ENCODE measurements at regions not wholly inside any gene's neighbourhood (a gene's known extent, or its start where the extent isn't known, plus 50 kb on each side); places are given as distances from the start of the nearest gene placed in this dataset.

DNA sequence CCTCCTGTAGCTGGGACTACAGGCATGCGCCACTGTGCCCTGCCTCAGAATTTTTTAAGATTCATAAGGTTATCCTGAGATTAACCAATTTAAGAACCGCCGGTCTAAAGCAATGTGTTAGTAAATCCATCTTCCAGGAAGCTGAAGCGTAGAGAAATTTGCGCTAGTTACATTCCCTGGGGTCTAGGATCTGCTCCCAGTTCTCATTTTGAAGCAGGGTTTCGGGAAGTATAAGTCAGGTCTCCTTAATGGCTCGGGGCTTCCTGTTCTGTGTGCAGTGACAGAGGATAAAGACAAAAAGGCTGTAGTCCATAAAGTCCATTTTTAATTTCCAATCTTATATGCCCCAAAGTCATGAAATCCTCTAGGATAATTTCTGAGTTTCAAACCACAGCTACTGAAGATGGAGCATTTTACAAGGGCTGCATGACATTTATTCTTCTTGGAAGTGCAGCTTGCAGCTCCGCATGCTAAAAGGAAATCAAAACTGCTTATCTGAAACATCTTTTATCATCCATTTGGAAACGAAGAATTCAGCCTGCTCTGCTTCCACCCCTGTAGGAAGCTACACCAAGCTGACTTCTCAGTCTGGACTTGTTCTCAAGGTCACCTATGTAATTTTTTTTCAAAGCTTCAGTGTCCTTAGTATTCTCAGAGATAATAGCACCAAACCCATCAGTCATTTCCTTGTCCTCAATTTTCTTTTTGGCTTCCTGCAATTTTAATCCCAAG lies 326.1 kb downstream of the PRL start:
- Mint-ChIP-seq H3K4me1 (ENCODE audit: low read depth) (no peaks in the 10 kb centered on the region), H3K4me3 (no peak overlapping the region), H3K36me3 (no peaks in the 10 kb centered on the region), H3K27me3 (no peaks in the 10 kb centered on the region), H3K27ac (no peak overlapping the region), H3K9me3 (ENCODE audit: low read depth) (no peaks in the 10 kb centered on the region)

DNA sequence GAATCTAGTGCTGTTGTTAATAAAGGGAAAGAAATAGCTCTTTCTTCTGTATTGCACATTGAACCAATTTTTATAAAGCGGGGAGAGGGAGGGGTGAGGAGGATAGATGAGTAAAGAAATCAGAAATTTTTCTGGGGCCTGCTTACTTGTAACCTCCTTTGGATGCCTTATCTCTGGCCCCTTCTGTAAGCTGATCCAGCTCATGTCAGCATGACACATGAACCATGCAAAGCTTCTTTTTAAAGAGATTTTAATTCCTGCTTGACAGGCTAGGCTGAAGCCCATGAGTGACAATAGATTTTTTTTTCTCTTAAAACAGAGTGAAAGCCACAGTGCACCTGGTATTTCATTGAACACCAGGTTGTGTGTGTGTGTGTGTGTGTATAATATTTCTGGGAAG lies 325.3 kb downstream of the PRL start:
- Mint-ChIP-seq H3K27me3 (no peaks in the 10 kb centered on the region), H3K36me3 (no peaks in the 10 kb centered on the region), H3K4me3 (no peak overlapping the region), H3K9me3 (ENCODE audit: low read depth) (no peaks in the 10 kb centered on the region), H3K4me1 (ENCODE audit: low read depth) (no peaks in the 10 kb centered on the region), H3K27ac (no peak overlapping the region)

DNA sequence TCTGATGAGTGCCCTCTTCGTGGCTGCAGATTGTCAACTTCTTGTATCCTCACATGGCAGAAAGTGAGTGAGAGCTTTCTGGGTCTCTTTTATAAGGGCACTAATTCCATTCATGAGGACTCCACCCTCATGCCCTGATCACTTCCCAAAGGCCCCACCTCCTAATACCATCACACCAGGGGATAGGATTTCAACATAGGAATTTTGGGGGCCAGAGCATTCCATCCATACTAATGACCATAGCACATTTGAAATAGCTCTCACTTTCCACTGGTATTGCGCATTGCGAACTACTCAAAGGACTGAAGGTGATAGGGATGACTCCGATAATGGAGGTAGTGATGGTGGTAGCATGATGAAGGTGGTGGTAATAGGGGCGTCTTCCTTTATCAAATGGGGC lies 324.3 kb downstream of the PRL start:
- H3K4me3 Mint-ChIP-seq, result no peak overlapping the region
- no peaks in the 10 kb centered on the region for H3K9me3 Mint-ChIP-seq (ENCODE audit: low read depth)
- no peak overlapping the region for H3K27ac Mint-ChIP-seq
- H3K4me1 Mint-ChIP-seq (ENCODE audit: low read depth), result no peaks in the 10 kb centered on the region
- no peaks in the 10 kb centered on the region for H3K36me3 Mint-ChIP-seq
- H3K27me3 Mint-ChIP-seq, result no peaks in the 10 kb centered on the region

DNA sequence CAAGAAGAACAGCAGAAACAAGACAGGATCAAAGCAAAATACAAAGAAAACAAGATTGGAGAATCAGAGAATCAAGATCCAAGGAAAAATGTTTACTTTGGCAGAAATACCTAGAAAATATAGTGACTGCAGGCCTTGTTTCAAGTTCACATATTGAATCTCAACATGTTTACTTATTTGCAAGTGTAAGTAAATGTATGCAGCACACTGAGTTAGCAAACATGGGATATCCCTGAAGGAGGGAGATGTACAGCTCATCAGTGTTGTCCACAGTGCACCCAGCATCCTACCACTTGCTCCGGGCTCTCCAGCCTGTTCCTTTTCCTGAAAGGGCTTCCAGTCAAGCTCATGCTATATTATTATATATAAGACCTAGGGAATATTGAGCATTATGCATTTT lies 319.5 kb downstream of the PRL start:
- no peak overlapping the region for H3K4me3 Mint-ChIP-seq
- no peaks in the 10 kb centered on the region for H3K27me3 Mint-ChIP-seq
- no peaks in the 10 kb centered on the region for H3K9me3 Mint-ChIP-seq (ENCODE audit: low read depth)
- no peaks in the 10 kb centered on the region for H3K36me3 Mint-ChIP-seq
- H3K4me1 Mint-ChIP-seq (ENCODE audit: low read depth), result no peaks in the 10 kb centered on the region
- H3K27ac Mint-ChIP-seq, result no peak overlapping the region

DNA sequence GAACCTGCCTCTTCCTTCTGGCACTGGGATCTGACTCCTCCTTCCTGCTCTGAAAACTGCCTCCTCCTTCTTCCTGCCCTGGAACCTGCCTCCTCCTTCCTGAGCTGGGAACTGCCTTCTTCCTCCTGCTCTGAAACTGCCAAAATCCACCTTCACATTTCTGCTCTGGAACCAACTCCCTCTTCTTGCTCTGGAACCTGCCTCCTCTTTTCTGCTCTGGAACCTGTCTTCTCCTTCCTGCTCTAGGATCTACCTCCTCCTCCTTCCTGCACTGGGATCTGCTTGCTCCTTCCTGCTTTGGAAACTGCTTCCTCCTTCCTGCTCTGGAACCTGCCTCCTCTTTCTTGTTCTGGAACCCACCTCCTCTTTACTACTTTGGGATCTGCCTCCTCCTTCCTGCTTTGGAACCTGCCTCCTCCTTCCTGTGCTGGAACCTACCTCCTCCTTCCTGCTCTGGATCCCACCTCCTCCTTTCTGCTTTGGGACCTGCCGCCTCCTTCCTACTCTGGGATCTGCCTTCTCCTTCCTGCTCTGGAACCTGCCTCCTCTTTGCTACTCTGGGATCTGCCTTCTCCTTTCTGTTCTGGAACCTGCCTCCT lies 315.5 kb downstream of the PRL start:
- Mint-ChIP-seq H3K27ac (no peak overlapping the region), H3K4me3 (no peak overlapping the region)

DNA sequence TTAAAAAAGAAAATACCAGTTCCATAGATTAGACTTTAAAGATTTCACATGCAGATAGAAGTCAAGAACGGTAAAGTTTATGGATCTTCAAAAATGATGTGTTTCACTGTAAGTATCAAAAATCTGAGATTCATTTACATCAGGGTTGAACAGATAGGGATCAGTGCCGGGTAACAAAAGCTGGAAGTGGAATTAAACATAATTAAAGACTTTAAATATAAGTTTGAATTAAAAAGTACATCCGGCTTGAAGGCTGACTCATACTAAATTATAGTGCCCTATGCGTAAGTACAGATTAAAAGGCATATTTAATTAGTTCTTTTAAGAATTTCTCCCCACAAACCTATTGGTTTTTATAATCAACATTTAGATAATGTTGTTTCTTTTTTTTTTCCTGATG lies 312.7 kb downstream of the PRL start:
- no peak overlapping the region for H3K27ac Mint-ChIP-seq
- H3K4me1 Mint-ChIP-seq (ENCODE audit: low read depth), result peaks cover 13% of the 10 kb centered on the region
- no peak overlapping the region for H3K4me3 Mint-ChIP-seq
- H3K9me3 Mint-ChIP-seq (ENCODE audit: low read depth), result no peaks in the 10 kb centered on the region
- H3K36me3 Mint-ChIP-seq, result no peaks in the 10 kb centered on the region
- H3K27me3 Mint-ChIP-seq, result no peaks in the 10 kb centered on the region

More for the DNA sequence above, 315.5 kb downstream of the PRL start:
- H3K4me1 Mint-ChIP-seq (ENCODE audit: low read depth), result no peaks in the 10 kb centered on the region
- no peaks in the 10 kb centered on the region for H3K36me3 Mint-ChIP-seq
- no peaks in the 10 kb centered on the region for H3K27me3 Mint-ChIP-seq
- H3K9me3 Mint-ChIP-seq (ENCODE audit: low read depth), result no peaks in the 10 kb centered on the region

DNA sequence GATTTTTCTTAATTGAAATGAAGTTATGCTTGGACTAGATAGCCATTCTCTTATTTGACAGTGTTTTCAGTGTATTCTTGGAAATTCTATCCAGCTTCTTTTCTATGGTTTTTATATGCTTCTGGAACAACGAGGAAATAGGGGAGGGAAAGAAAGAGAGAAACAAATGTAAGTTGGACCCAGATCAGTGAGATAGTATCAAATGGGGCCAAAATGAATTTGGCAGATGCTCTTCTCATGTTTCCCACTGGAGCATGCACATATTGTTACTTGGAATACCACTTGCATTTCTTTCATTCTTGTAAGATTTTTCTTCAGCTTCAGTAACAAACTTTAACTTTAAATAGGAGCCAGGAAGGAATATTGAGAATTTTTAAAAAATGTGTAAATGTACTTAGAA lies 312.3 kb downstream of the PRL start:
- no peak overlapping the region for H3K4me3 Mint-ChIP-seq
- H3K4me1 Mint-ChIP-seq (ENCODE audit: low read depth), result peaks cover 13% of the 10 kb centered on the region
- H3K36me3 Mint-ChIP-seq, result no peaks in the 10 kb centered on the region
- no peaks in the 10 kb centered on the region for H3K9me3 Mint-ChIP-seq (ENCODE audit: low read depth)
- no peak overlapping the region for H3K27ac Mint-ChIP-seq
- no peaks in the 10 kb centered on the region for H3K27me3 Mint-ChIP-seq

DNA sequence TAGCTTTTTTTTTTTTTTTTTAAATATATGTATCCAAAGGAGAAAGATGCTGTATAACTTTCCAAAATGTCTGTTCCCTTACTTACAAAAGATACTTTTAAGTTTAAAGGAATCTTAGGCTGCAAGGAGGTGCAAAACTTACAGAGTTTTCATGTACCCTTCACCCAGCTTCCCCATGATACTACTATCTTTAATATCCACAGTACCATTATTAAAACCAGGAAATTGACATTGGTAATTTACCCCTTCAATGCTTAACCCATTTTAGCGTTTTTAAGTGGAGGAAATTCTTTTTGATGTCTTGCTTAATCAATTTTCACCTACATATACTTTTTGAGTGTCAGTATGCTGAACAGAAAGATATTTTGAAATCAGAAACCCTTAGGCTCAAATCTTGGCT lies 310.9 kb downstream of the PRL start:
- peaks cover 13% of the 10 kb centered on the region for H3K4me1 Mint-ChIP-seq (ENCODE audit: low read depth)
- H3K27ac Mint-ChIP-seq, result no peak overlapping the region
- H3K36me3 Mint-ChIP-seq, result no peaks in the 10 kb centered on the region
- H3K9me3 Mint-ChIP-seq (ENCODE audit: low read depth), result no peaks in the 10 kb centered on the region
- no peaks in the 10 kb centered on the region for H3K27me3 Mint-ChIP-seq
- H3K4me3 Mint-ChIP-seq, result no peak overlapping the region

DNA sequence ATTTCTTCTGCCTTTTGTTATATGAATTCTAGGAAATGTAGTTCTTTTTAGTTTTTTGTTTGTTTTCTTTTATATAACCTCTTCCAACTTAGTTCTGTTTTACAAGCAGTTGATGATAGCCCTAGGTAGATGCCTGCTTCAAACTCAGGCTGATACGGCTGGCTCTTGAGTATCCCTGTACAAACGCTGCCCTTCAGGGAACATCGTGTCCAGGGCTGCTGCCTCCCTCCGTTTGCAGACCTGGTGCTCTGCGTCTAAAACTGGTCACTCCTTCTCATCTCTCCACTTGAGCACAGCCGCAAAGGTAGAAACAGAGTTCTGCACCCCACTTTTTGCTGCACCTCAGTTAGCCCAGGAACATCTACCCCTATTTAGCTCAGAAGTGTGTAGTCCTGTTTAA lies 310.1 kb downstream of the PRL start:
- Mint-ChIP-seq H3K4me1 (ENCODE audit: low read depth) (peaks cover 13% of the 10 kb centered on the region), H3K27me3 (no peaks in the 10 kb centered on the region)

DNA sequence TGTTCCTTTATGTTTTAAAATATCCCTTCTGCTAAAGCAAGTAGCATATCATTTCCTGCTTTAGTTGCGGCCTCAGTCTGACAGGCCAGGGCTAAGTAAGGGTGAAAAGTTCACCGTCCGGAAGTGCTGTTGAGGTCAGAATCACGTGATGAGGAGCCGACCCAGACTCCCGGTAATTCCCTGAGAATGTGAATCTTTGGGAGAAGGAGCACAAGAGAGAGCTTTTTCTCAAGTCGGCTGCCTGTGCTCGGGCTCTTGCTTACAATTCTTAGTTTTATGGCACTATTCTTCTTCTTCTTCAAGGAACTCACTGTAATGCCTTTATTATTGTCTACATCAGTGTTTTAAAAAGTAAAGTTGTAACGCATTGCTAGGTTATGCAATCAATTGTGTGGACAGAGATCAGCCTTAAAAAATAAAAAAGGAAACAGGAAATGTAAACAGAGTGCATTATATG lies 309.3 kb downstream of the PRL start:
- no peak overlapping the region for H3K27ac Mint-ChIP-seq

More for the DNA sequence above, 310.1 kb downstream of the PRL start:
- no peaks in the 10 kb centered on the region for H3K9me3 Mint-ChIP-seq (ENCODE audit: low read depth)
- peak overlapping the region; percentile 19 for H3K27ac Mint-ChIP-seq
- H3K36me3 Mint-ChIP-seq, result no peaks in the 10 kb centered on the region
- no peak overlapping the region for H3K4me3 Mint-ChIP-seq

DNA sequence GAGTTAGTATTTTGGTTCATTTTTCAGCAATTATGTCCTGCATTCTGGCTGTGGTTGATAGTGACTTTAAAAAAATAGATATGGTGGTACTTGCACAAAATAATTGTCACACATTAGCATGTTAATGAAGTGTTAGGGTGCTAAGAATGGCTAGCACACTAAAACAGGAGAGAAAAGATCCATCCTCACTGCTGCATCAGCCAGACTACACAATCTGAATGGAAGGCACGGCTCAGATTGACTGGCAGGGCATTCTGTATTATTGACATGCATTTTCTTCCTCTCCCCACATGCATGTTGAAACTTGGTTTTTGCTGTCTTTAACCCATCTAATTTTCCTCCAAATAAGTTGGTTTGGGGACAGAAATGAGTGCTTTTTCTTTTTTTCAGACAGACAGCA lies 306.3 kb downstream of the PRL start:
- Mint-ChIP-seq H3K9me3 (ENCODE audit: low read depth) (no peaks in the 10 kb centered on the region), H3K4me1 (ENCODE audit: low read depth) (peaks cover 14% of the 10 kb centered on the region), H3K36me3 (no peaks in the 10 kb centered on the region), H3K27ac (no peak overlapping the region), H3K27me3 (no peaks in the 10 kb centered on the region), H3K4me3 (no peak overlapping the region)

More for the DNA sequence above, 309.3 kb downstream of the PRL start:
- peak overlapping the region; percentile 55 for H3K4me3 Mint-ChIP-seq
- H3K9me3 Mint-ChIP-seq (ENCODE audit: low read depth), result no peaks in the 10 kb centered on the region
- no peaks in the 10 kb centered on the region for H3K27me3 Mint-ChIP-seq
- H3K36me3 Mint-ChIP-seq, result no peaks in the 10 kb centered on the region
- peaks cover 14% of the 10 kb centered on the region for H3K4me1 Mint-ChIP-seq (ENCODE audit: low read depth)

DNA sequence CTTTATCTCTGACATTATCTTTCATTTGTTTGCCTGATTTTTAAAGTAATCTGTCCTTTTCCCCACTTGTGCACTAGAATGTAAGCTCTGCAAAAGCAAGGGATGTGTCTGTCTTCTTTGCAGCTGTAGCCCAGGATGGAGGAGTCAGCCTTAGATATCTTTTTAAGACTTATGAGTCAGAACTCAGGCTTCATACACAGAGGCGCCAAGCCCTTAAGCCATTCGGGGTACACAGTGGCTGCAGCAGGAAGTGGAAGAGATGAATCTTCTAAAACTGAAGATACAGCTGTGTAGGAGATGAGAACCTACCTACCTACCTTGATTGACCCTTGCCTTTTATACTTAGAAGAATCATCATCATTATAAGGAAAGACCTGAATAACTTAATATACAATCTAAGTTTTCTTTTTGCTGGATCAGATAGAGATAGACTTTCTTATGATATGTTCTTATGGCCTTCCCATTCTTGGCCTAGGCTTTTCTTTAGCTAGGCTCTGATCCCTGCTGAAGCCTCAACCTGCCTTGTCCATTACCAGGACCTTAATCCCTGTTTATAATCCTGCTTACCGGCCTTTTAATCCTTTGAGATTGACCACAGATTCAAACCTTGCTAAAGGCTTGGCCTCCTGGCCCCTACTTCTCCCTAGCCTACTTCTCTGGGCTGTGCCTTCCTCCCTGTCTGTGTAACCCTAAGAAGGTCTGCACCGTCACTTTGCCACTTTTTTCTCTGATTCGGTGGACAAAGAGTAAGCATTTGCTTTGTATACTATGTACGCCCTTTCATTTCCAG lies 304.5 kb downstream of the PRL start:
- Mint-ChIP-seq H3K36me3 (no peaks in the 10 kb centered on the region), H3K27ac (no peak overlapping the region), H3K4me3 (no peak overlapping the region), H3K27me3 (no peaks in the 10 kb centered on the region), H3K9me3 (ENCODE audit: low read depth) (no peaks in the 10 kb centered on the region), H3K4me1 (ENCODE audit: low read depth) (peaks cover 5% of the 10 kb centered on the region)

DNA sequence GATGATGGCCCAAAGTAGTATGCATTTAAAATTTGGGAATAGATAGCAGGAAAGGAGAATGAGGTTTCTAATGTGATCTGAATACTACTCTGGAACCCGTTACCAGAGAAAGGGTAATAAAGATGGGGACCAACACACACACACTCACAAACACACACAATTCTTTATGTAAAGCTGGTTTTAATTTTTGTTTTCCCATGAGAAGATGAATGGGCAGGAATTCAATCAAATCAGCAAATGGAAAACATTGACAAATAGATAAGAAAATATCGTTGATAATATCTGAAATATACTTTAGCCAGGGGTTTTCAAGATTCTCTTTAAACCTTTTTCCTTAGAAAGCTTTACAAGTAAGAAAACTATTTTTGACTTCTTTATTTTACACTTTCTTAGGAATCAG lies 303.0 kb downstream of the PRL start:
- Mint-ChIP-seq H3K9me3 (ENCODE audit: low read depth) (no peaks in the 10 kb centered on the region), H3K4me3 (no peak overlapping the region), H3K36me3 (no peaks in the 10 kb centered on the region), H3K4me1 (ENCODE audit: low read depth) (peaks cover 1% of the 10 kb centered on the region), H3K27ac (no peak overlapping the region), H3K27me3 (no peaks in the 10 kb centered on the region)

DNA sequence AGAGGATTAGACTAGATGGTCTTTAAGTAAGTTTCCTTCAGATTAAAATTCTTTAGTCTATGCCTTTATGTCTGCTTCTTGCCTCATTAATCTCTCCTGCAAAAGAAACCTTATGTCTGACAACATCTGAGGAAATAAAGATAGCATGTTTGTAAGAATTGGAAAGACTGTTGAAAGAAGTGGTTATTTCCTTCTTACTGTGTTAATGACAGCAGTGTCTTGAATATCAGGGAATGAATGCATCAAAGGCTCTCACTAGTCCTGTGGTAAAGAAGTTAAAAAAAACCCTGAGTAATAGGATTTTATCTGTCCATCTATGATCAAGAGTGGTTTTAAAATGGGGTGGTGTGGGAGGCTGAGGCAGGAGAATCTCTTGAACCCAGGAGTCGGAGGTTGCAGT lies 302.0 kb downstream of the PRL start:
- no peak overlapping the region for H3K27ac Mint-ChIP-seq
- H3K4me3 Mint-ChIP-seq, result no peak overlapping the region
- H3K36me3 Mint-ChIP-seq, result no peaks in the 10 kb centered on the region
- H3K4me1 Mint-ChIP-seq (ENCODE audit: low read depth), result peaks cover 1% of the 10 kb centered on the region
- no peaks in the 10 kb centered on the region for H3K27me3 Mint-ChIP-seq
- H3K9me3 Mint-ChIP-seq (ENCODE audit: low read depth), result no peaks in the 10 kb centered on the region

DNA sequence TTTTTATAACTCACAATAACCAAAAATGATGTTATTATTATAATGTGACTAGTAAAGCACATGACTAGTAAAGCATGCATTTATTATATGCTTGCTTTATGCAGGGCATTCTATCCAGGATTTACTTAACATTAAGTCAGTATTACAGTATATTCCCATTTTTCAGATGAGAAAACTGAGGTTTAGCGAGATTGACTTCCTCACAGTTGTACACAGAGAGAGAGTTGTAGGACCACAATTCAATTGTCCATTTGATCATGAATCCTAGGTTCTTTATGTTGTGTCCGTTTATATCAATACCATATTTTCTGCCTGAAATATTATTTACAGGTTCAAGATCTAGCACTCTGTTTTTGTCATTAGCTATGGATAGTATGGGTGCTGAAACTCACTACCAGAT lies 301.5 kb downstream of the PRL start:
- H3K4me1 Mint-ChIP-seq (ENCODE audit: low read depth), result peaks cover 1% of the 10 kb centered on the region
- H3K4me3 Mint-ChIP-seq, result no peak overlapping the region
- no peak overlapping the region for H3K27ac Mint-ChIP-seq
- no peaks in the 10 kb centered on the region for H3K9me3 Mint-ChIP-seq (ENCODE audit: low read depth)
- no peaks in the 10 kb centered on the region for H3K36me3 Mint-ChIP-seq
- no peaks in the 10 kb centered on the region for H3K27me3 Mint-ChIP-seq
